ENCODE measurements at regions not wholly inside any gene's neighbourhood (a gene's known extent, or its start where the extent isn't known, plus 50 kb on each side); places are given as distances from the start of the nearest gene placed in this dataset.

- H3K4me3 ChIP-seq (ENCODE audit: low read depth, low read length), result no peak overlapping the region
- no peak for DNase-seq (ENCODE audit: low read depth)
- TF ChIP-seq CTCF (IDR thresholded peaks at IDR 0.05; ENCODE audit: insufficient read depth, low read depth, low read length, missing control alignments), result no peak
Measured at GRCh38 chr2:148567716-148568115, 76.8 kb upstream of the EPC2 start.

GRCh38 chr2:148568597-148568996 lies 76.0 kb upstream of the EPC2 start:
- no peak for DNase-seq (ENCODE audit: low read depth)
- H3K4me3 ChIP-seq (ENCODE audit: low read depth, low read length), result no peak overlapping the region
- TF ChIP-seq CTCF (IDR thresholded peaks at IDR 0.05; ENCODE audit: insufficient read depth, low read depth, low read length, missing control alignments), result no peak

- TF ChIP-seq CTCF (IDR thresholded peaks at IDR 0.05; ENCODE audit: insufficient read depth, low read depth, low read length, missing control alignments), result no peak
- no peak for DNase-seq (ENCODE audit: low read depth)
- H3K4me3 ChIP-seq (ENCODE audit: low read depth, low read length), result no peak overlapping the region
Measured at GRCh38 chr2:148569221-148569620, 75.3 kb upstream of the EPC2 start.

- TF ChIP-seq CTCF (IDR thresholded peaks at IDR 0.05; ENCODE audit: insufficient read depth, low read depth, low read length, missing control alignments), result no peak
- DNase-seq (ENCODE audit: low read depth), result no peak
- no peak overlapping the region for H3K4me3 ChIP-seq (ENCODE audit: low read depth, low read length)
Measured at GRCh38 chr2:148570989-148571388, 73.6 kb upstream of the EPC2 start.

GRCh38 chr2:148577845-148578492 lies 66.6 kb upstream of the EPC2 start:
- H3K4me3 ChIP-seq (ENCODE audit: low read depth, low read length), result no peak overlapping the region
- DNase-seq (ENCODE audit: low read depth), result no peak
- no peak for TF ChIP-seq CTCF (IDR thresholded peaks at IDR 0.05; ENCODE audit: insufficient read depth, low read depth, low read length, missing control alignments)

- no peak for TF ChIP-seq CTCF (IDR thresholded peaks at IDR 0.05; ENCODE audit: insufficient read depth, low read depth, low read length, missing control alignments)
- DNase-seq (ENCODE audit: low read depth), result peak; percentile 66
Measured at GRCh38 chr2:148578493-148578884, 66.1 kb upstream of the EPC2 start.

More at GRCh38 chr2:148578493-148578884, 66.1 kb upstream of the EPC2 start:
- no peak overlapping the region for H3K4me3 ChIP-seq (ENCODE audit: low read depth, low read length)

All from GM12865 (cell line).